ENCODE measurements at regions not wholly inside any gene's neighbourhood (a gene's known extent, or its start where the extent isn't known, plus 50 kb on each side); places are given as distances from the start of the nearest gene placed in this dataset.

- no peaks in the 10 kb centered on the region for H3K36me3 ChIP-seq (ENCODE audit: control insufficient read depth, insufficient read depth, low read length)
- H3K27me3 ChIP-seq (ENCODE audit: control insufficient read depth, insufficient read depth, low read length): no peaks in the 10 kb centered on the region
- no peak overlapping the region for H3K4me3 ChIP-seq (ENCODE audit: low read depth, low read length)
- no peak overlapping the region for H3K4me2 ChIP-seq (ENCODE audit: low read length)
- H3K79me2 ChIP-seq: no peaks in the 10 kb centered on the region
- TF ChIP-seq CTCF (IDR thresholded peaks at IDR 0.05): no peak
- H3K9ac ChIP-seq: no peak overlapping the region
- H3K27ac ChIP-seq: no peak overlapping the region
- H2AFZ ChIP-seq: no peak overlapping the region
- H3K4me1 ChIP-seq: no peaks in the 10 kb centered on the region
- H3K9me3 ChIP-seq (ENCODE audit: control insufficient read depth, low read length): no peaks in the 10 kb centered on the region
These were observed 759.7 kb downstream of the OLFM4 start for GRCh38 chr13:53788286-53788685.

GRCh38 chr13:53800011-53800410 lies 771.4 kb downstream of the OLFM4 start:
- H3K4me3 ChIP-seq (ENCODE audit: low read depth, low read length): no peak overlapping the region
- no peaks in the 10 kb centered on the region for H3K4me1 ChIP-seq
- H3K27ac ChIP-seq: no peak overlapping the region
- H3K9me3 ChIP-seq (ENCODE audit: control insufficient read depth, low read length): no peaks in the 10 kb centered on the region
- no peaks in the 10 kb centered on the region for H3K79me2 ChIP-seq
- TF ChIP-seq CTCF (IDR thresholded peaks at IDR 0.05): no peak
- no peaks in the 10 kb centered on the region for H3K36me3 ChIP-seq (ENCODE audit: control insufficient read depth, insufficient read depth, low read length)
- H2AFZ ChIP-seq: no peak overlapping the region
- H3K9ac ChIP-seq: no peak overlapping the region
- no peaks in the 10 kb centered on the region for H3K27me3 ChIP-seq (ENCODE audit: control insufficient read depth, insufficient read depth, low read length)
- H3K4me2 ChIP-seq (ENCODE audit: low read length): no peak overlapping the region

- no peak for TF ChIP-seq CTCF (IDR thresholded peaks at IDR 0.05)
- no peak overlapping the region for H3K9ac ChIP-seq
- no peaks in the 10 kb centered on the region for H3K27me3 ChIP-seq (ENCODE audit: control insufficient read depth, insufficient read depth, low read length)
- no peak overlapping the region for H3K27ac ChIP-seq
- H3K36me3 ChIP-seq (ENCODE audit: control insufficient read depth, insufficient read depth, low read length): no peaks in the 10 kb centered on the region
- no peak overlapping the region for H3K4me3 ChIP-seq (ENCODE audit: low read depth, low read length)
- H3K79me2 ChIP-seq: no peaks in the 10 kb centered on the region
- no peaks in the 10 kb centered on the region for H3K4me1 ChIP-seq
- no peak overlapping the region for H2AFZ ChIP-seq
- H3K9me3 ChIP-seq (ENCODE audit: control insufficient read depth, low read length): no peaks in the 10 kb centered on the region
- H3K4me2 ChIP-seq (ENCODE audit: low read length): no peak overlapping the region
These were observed 778.7 kb downstream of the OLFM4 start for GRCh38 chr13:53807251-53807834.

GRCh38 chr13:53821632-53822031 lies 793.0 kb downstream of the OLFM4 start:
- Histone ChIP-seq H2AFZ (no peak overlapping the region), H3K4me1 (no peaks in the 10 kb centered on the region), H3K4me2 (ENCODE audit: low read length) (no peak overlapping the region), H3K27me3 (ENCODE audit: control insufficient read depth, insufficient read depth, low read length) (no peaks in the 10 kb centered on the region), H3K79me2 (no peaks in the 10 kb centered on the region), H3K27ac (no peak overlapping the region), H3K4me3 (ENCODE audit: low read depth, low read length) (no peak overlapping the region), H3K9me3 (ENCODE audit: control insufficient read depth, low read length) (no peaks in the 10 kb centered on the region), H3K36me3 (ENCODE audit: control insufficient read depth, insufficient read depth, low read length) (no peaks in the 10 kb centered on the region), H3K9ac (no peak overlapping the region)
- no peak for TF ChIP-seq CTCF (IDR thresholded peaks at IDR 0.05)

GRCh38 chr13:53822136-53822535 lies 793.5 kb downstream of the OLFM4 start:
- no peaks in the 10 kb centered on the region for H3K27me3 ChIP-seq (ENCODE audit: control insufficient read depth, insufficient read depth, low read length)
- H3K36me3 ChIP-seq (ENCODE audit: control insufficient read depth, insufficient read depth, low read length): no peaks in the 10 kb centered on the region
- no peak overlapping the region for H3K4me2 ChIP-seq (ENCODE audit: low read length)
- TF ChIP-seq CTCF (IDR thresholded peaks at IDR 0.05): no peak
- H3K79me2 ChIP-seq: no peaks in the 10 kb centered on the region
- no peak overlapping the region for H3K27ac ChIP-seq
- H2AFZ ChIP-seq: no peak overlapping the region
- H3K9ac ChIP-seq: no peak overlapping the region
- H3K9me3 ChIP-seq (ENCODE audit: control insufficient read depth, low read length): no peaks in the 10 kb centered on the region
- H3K4me1 ChIP-seq: no peaks in the 10 kb centered on the region
- H3K4me3 ChIP-seq (ENCODE audit: low read depth, low read length): no peak overlapping the region
